WTC11 (cell line): ENCODE measurements at regions not wholly inside any gene's neighbourhood (a gene's known extent, or its start where the extent isn't known, plus 50 kb on each side); places are given as distances from the start of the nearest gene placed in this dataset.

Experiments used
- ATAC-seq: fragments of 200-7000 bp; cut with Tn5 transposase; 2 replicates; pipeline ENCODE4 v1.10.0; 2021; ENCODE audit warnings: mild to moderate bottlenecking, moderate library complexity
- CTCF ChIA-PET: fragments of 300-600 bp; sonication (Branson Sonifier 250); formaldehyde crosslinking; loops from one replicate; lab custom pipeline; 2021; ENCODE audit warnings: antibody characterized with exemption; lab: Charles Lee
- POLR2A ChIA-PET: fragments of 350-600 bp; sonication (Branson Sonifier 250); formaldehyde crosslinking; loops from one replicate; lab custom pipeline; 2021; ENCODE audit warnings: antibody characterized with exemption; lab: Charles Lee
- DNase-seq: peaks from one replicate; pipeline ENCODE4 v3.0.0; 2021; ENCODE audit warnings: low spot score
- H3K27ac Mint-ChIP-seq: 2 replicates; pipeline ENCODE4 v1.8.0; 2021; ENCODE audit warnings: mixed read lengths
- H3K27me3 Mint-ChIP-seq: 2 replicates; pipeline ENCODE4 v1.8.0; 2021; ENCODE audit warnings: low read depth, mild to moderate bottlenecking, moderate library complexity, mixed read lengths
- H3K36me3 Mint-ChIP-seq: 2 replicates; pipeline ENCODE4 v1.8.0; 2021; ENCODE audit warnings: mixed read lengths
- H3K4me1 Mint-ChIP-seq: 2 replicates; pipeline ENCODE4 v1.8.0; 2022; ENCODE audit warnings: mixed read lengths
- H3K4me3 Mint-ChIP-seq: 2 replicates; pipeline ENCODE4 v1.8.0; 2021; ENCODE audit warnings: mild to moderate bottlenecking, moderate library complexity, mixed read lengths
- H3K9me3 Mint-ChIP-seq: 2 replicates; pipeline ENCODE4 v1.8.0; 2021; ENCODE audit warnings: mixed read lengths
- ATF3 ChIP-seq: sonication (generic); formaldehyde crosslinking; conservative IDR thresholded peaks from 2 replicates; pipeline ENCODE4 v1.8.1; 2022; ENCODE audit warnings: mild to moderate bottlenecking, missing genetic modification reagents
- ATF6 ChIP-seq: sonication (generic); formaldehyde crosslinking; IDR thresholded peaks from 2 replicates; pipeline ENCODE4 v1.8.1; 2023; ENCODE audit warnings: mild to moderate bottlenecking, missing genetic modification reagents
- CREM ChIP-seq: sonication (generic); formaldehyde crosslinking; IDR thresholded peaks from 2 replicates; pipeline ENCODE4 v1.8.1; 2022; ENCODE audit warnings: mild to moderate bottlenecking, missing genetic modification reagents, moderate library complexity
- E2F4 ChIP-seq: sonication (generic); formaldehyde crosslinking; IDR thresholded peaks from 2 replicates; pipeline ENCODE4 v1.8.1; 2022; ENCODE audit warnings: low read depth, mild to moderate bottlenecking, moderate library complexity, missing genetic modification reagents, borderline replicate concordance
- ELF4 ChIP-seq: sonication (generic); formaldehyde crosslinking; IDR thresholded peaks from 2 replicates; pipeline ENCODE4 v1.8.1; 2022; ENCODE audit warnings: low read depth, mild to moderate bottlenecking, moderate library complexity, missing genetic modification reagents
- EMX1 ChIP-seq: fragments of 250-450 bp; sonication (Bioruptor Pico); IDR thresholded peaks from 2 replicates; pipeline ENCODE4 v1.8.0; 2021; ENCODE audit warnings: mild to moderate bottlenecking
- ETV6 ChIP-seq: sonication (generic); formaldehyde crosslinking; IDR thresholded peaks from 2 replicates; pipeline ENCODE4 v1.8.1; 2022; ENCODE audit warnings: mild to moderate bottlenecking, missing genetic modification reagents
- FOXK1 ChIP-seq: sonication (generic); formaldehyde crosslinking; IDR thresholded peaks from 2 replicates; pipeline ENCODE4 v1.8.0; 2022; ENCODE audit warnings: mild to moderate bottlenecking, moderate library complexity, missing genetic modification reagents
- FOXP1 ChIP-seq: sonication (generic); formaldehyde crosslinking; IDR thresholded peaks from 2 replicates; pipeline ENCODE4 v1.8.0; 2022; ENCODE audit warnings: missing genetic modification reagents, mild to moderate bottlenecking, moderate library complexity, borderline replicate concordance
- HMGA2 ChIP-seq: fragments of 250-450 bp; sonication (Bioruptor Pico); IDR thresholded peaks from 2 replicates; pipeline ENCODE4 v1.4.0; 2021; ENCODE audit warnings: mild to moderate bottlenecking, moderate library complexity
- JAZF1 ChIP-seq: fragments of 250-450 bp; sonication (Bioruptor Pico); IDR thresholded peaks from 2 replicates; pipeline ENCODE4 v1.9.0; 2021; ENCODE audit warnings: moderate library complexity, mild to moderate bottlenecking, inconsistent platforms
- NR2C2 ChIP-seq: sonication (generic); formaldehyde crosslinking; IDR thresholded peaks from 2 replicates; pipeline ENCODE4 v1.8.0; 2022; ENCODE audit warnings: mild to moderate bottlenecking, missing genetic modification reagents
- SOX15 ChIP-seq: fragments of 250-450 bp; sonication (Bioruptor Pico); IDR thresholded peaks from 2 replicates; pipeline ENCODE4 v1.9.0; 2021; ENCODE audit warnings: mild to moderate bottlenecking
- TEAD1 ChIP-seq: sonication (generic); formaldehyde crosslinking; IDR thresholded peaks from 2 replicates; pipeline ENCODE4 v1.8.0; 2022; ENCODE audit warnings: mild to moderate bottlenecking, missing genetic modification reagents
- TEAD4 ChIP-seq: sonication (generic); formaldehyde crosslinking; IDR thresholded peaks from 2 replicates; pipeline ENCODE4 v1.8.0; 2022; ENCODE audit warnings: mild to moderate bottlenecking, missing genetic modification reagents
- ZBTB21 ChIP-seq: sonication (generic); formaldehyde crosslinking; IDR thresholded peaks from 2 replicates; pipeline ENCODE4 v1.8.1; 2023; ENCODE audit warnings: mild to moderate bottlenecking, missing genetic modification reagents, borderline replicate concordance
- ZNF121 ChIP-seq: sonication (generic); formaldehyde crosslinking; IDR thresholded peaks from 2 replicates; pipeline ENCODE4 v1.8.0; 2023; ENCODE audit warnings: missing genetic modification reagents
- ZNF416 ChIP-seq: fragments of 250-450 bp; sonication (Bioruptor Pico); IDR thresholded peaks from 2 replicates; pipeline ENCODE4 v1.9.0; 2021; ENCODE audit warnings: mild to moderate bottlenecking, inconsistent platforms
- ZNF671 ChIP-seq: fragments of 250-450 bp; sonication (Bioruptor Pico); IDR thresholded peaks from 2 replicates; pipeline ENCODE4 v1.8.0; 2021; ENCODE audit warnings: mild to moderate bottlenecking
- TF ChIP-seq, protein P1 (sequence below): fragments of 250-450 bp; sonication (Bioruptor Pico); IDR thresholded peaks from 2 replicates; pipeline ENCODE4 v1.9.0; 2021; ENCODE audit warnings: mild to moderate bottlenecking
- TF ChIP-seq, protein P2 (sequence below): sonication (generic); formaldehyde crosslinking; IDR thresholded peaks from 2 replicates; pipeline ENCODE4 v1.8.1; 2022; ENCODE audit warnings: mild to moderate bottlenecking, moderate library complexity, missing genetic modification reagents
- TF ChIP-seq, protein P3 (sequence below): sonication (generic); formaldehyde crosslinking; IDR thresholded peaks from 2 replicates; pipeline ENCODE4 v1.8.0; 2023; ENCODE audit warnings: mild to moderate bottlenecking, missing genetic modification reagents
- TF ChIP-seq, protein P4 (sequence below): sonication (generic); formaldehyde crosslinking; IDR thresholded peaks from 2 replicates; pipeline ENCODE4 v1.8.0; 2022; ENCODE audit warnings: mild to moderate bottlenecking, missing genetic modification reagents

GRCh38 chr18:49723648-49724180, 89.6 kb downstream of the ACAA2 start:
- Mint-ChIP-seq H3K27me3 (no peaks in the 10 kb centered on the region), H3K36me3 (no peaks in the 10 kb centered on the region), H3K27ac (no peak overlapping the region), H3K4me1 (peaks cover 20% of the 10 kb centered on the region), H3K4me3 (no peak overlapping the region), H3K9me3 (no peaks in the 10 kb centered on the region)
- ATAC-seq (no peak), DNase-seq (no peak)
- ChIA-PET POLR2A (interaction anchor here (0.7 kb wide), 1 partner anchor 70 kb away, joined by 3 read pairs; no protein-coding TSS in a partner anchor), CTCF (interaction anchor here (0.6 kb wide), 1 partner anchor 44 kb away, joined by 3 read pairs; no protein-coding TSS in a partner anchor)
- TF ChIP-seq ZBTB21 (CRISPR knock-in tag) (no peak), ELF4 (no peak), CREM (CRISPR knock-in tag) (no peak), EMX1 (CRISPR knock-in tag) (no peak)

DNA sequence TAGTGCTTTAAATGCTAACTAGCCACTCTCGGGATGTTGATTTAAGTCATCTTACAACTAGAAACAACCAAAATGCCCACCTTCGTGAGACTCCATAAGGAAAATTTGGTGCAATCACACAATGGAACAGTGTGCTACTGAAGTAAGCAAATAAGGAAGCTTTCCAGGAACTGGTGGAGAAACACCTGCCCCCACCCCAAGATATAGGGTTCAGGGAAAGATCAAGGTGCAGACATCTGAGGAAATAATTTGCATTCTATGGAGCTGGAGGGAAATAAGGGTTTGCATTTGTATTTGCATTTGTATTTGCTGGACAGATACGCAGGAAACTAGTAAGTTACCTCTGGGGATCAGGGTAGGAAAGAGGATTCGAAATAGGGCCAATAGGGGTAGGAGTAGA, 90.9 kb downstream of the ACAA2 start:
- Mint-ChIP-seq H3K4me1 (peaks cover 20% of the 10 kb centered on the region), H3K27ac (no peak overlapping the region), H3K9me3 (no peaks in the 10 kb centered on the region), H3K4me3 (no peak overlapping the region), H3K36me3 (no peaks in the 10 kb centered on the region), H3K27me3 (no peaks in the 10 kb centered on the region)
- TF ChIP-seq, protein P1, sequence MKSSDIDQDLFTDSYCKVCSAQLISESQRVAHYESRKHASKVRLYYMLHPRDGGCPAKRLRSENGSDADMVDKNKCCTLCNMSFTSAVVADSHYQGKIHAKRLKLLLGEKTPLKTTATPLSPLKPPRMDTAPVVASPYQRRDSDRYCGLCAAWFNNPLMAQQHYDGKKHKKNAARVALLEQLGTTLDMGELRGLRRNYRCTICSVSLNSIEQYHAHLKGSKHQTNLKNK (CRISPR knock-in tag), result no peak
- TF ChIP-seq E2F4 (CRISPR knock-in tag), result no peak
- no peak for TF ChIP-seq SOX15 (CRISPR knock-in tag)
- no peak for TF ChIP-seq HMGA2 (CRISPR knock-in tag)
- TF ChIP-seq JAZF1 (CRISPR knock-in tag), result no peak
- TF ChIP-seq EMX1 (CRISPR knock-in tag), result no peak
- TF ChIP-seq ATF3 (CRISPR knock-in tag), result no peak
- TF ChIP-seq, protein P2, sequence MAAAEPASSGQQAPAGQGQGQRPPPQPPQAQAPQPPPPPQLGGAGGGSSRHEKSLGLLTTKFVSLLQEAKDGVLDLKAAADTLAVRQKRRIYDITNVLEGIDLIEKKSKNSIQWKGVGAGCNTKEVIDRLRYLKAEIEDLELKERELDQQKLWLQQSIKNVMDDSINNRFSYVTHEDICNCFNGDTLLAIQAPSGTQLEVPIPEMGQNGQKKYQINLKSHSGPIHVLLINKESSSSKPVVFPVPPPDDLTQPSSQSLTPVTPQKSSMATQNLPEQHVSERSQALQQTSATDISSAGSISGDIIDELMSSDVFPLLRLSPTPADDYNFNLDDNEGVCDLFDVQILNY (CRISPR knock-in tag), result no peak
- TF ChIP-seq FOXK1 (CRISPR knock-in tag), result no peak
- TF ChIP-seq ATF6 (CRISPR knock-in tag), result no peak
- no peak for TF ChIP-seq ZNF671 (CRISPR knock-in tag)
- TF ChIP-seq, protein P3, sequence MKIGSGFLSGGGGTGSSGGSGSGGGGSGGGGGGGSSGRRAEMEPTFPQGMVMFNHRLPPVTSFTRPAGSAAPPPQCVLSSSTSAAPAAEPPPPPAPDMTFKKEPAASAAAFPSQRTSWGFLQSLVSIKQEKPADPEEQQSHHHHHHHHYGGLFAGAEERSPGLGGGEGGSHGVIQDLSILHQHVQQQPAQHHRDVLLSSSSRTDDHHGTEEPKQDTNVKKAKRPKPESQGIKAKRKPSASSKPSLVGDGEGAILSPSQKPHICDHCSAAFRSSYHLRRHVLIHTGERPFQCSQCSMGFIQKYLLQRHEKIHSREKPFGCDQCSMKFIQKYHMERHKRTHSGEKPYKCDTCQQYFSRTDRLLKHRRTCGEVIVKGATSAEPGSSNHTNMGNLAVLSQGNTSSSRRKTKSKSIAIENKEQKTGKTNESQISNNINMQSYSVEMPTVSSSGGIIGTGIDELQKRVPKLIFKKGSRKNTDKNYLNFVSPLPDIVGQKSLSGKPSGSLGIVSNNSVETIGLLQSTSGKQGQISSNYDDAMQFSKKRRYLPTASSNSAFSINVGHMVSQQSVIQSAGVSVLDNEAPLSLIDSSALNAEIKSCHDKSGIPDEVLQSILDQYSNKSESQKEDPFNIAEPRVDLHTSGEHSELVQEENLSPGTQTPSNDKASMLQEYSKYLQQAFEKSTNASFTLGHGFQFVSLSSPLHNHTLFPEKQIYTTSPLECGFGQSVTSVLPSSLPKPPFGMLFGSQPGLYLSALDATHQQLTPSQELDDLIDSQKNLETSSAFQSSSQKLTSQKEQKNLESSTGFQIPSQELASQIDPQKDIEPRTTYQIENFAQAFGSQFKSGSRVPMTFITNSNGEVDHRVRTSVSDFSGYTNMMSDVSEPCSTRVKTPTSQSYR (CRISPR knock-in tag), result no peak
- no peak for TF ChIP-seq TEAD4 (CRISPR knock-in tag)
- no peak for TF ChIP-seq ZNF121 (CRISPR knock-in tag)
- TF ChIP-seq, protein P4, sequence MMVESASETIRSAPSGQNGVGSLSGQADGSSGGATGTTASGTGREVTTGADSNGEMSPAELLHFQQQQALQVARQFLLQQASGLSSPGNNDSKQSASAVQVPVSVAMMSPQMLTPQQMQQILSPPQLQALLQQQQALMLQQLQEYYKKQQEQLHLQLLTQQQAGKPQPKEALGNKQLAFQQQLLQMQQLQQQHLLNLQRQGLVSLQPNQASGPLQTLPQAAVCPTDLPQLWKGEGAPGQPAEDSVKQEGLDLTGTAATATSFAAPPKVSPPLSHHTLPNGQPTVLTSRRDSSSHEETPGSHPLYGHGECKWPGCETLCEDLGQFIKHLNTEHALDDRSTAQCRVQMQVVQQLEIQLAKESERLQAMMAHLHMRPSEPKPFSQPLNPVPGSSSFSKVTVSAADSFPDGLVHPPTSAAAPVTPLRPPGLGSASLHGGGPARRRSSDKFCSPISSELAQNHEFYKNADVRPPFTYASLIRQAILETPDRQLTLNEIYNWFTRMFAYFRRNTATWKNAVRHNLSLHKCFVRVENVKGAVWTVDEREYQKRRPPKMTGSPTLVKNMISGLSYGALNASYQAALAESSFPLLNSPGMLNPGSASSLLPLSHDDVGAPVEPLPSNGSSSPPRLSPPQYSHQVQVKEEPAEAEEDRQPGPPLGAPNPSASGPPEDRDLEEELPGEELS (CRISPR knock-in tag), result no peak
- TF ChIP-seq NR2C2 (CRISPR knock-in tag), result no peak
- no peak for TF ChIP-seq TEAD1 (CRISPR knock-in tag)
- TF ChIP-seq FOXP1 (CRISPR knock-in tag), result no peak
- no peak for TF ChIP-seq ZNF416
- no peak for TF ChIP-seq ETV6 (CRISPR knock-in tag)
- no peak for DNase-seq
- ChIA-PET CTCF (no interaction called here), POLR2A (no interaction called here)
- ATAC-seq, result no peak
